OCI-LY1 (cell line): ENCODE measurements at regions not wholly inside any gene's neighbourhood (a gene's known extent, or its start where the extent isn't known, plus 50 kb on each side); places are given as distances from the start of the nearest gene placed in this dataset.

Source experiments
- H2AFZ ChIP-seq: fragments of 200-600 bp; sonication (generic), shearing (Covaris generic); 2 replicates; pipeline ENCODE4 v1.6.0; 2014; ENCODE audit warnings: antibody characterized with exemption, mild to moderate bottlenecking, low read length
- H3F3A ChIP-seq: fragments of 200-600 bp; sonication (generic), shearing (Covaris generic); 2 replicates; pipeline ENCODE4 v1.6.0; 2014; ENCODE audit warnings: mild to moderate bottlenecking, antibody characterized with exemption, low read length, moderate library complexity; ENCODE audit not compliant: insufficient read depth
- H3K27ac ChIP-seq: fragments of 200-600 bp; sonication (generic); 2 replicates; pipeline ENCODE4 v1.5.1; 2014; ENCODE audit warnings: low read length, mixed run types, mild to moderate bottlenecking, low read depth; ENCODE audit not compliant: poor library complexity, severe bottlenecking
- H3K27me3 ChIP-seq: fragments of 200-600 bp; sonication (generic); 2 replicates; pipeline ENCODE4 v1.6.0; 2014; ENCODE audit warnings: antibody characterized with exemption, mild to moderate bottlenecking, low read length, moderate library complexity; ENCODE audit not compliant: insufficient read depth
- H3K36me3 ChIP-seq: fragments of 200-600 bp; sonication (generic); 2 replicates; pipeline ENCODE4 v1.6.1; 2014; ENCODE audit warnings: mild to moderate bottlenecking, antibody characterized with exemption, low read length, moderate library complexity, mixed read lengths; ENCODE audit not compliant: insufficient read depth
- H3K4me1 ChIP-seq: fragments of 200-600 bp; sonication (generic); 2 replicates; pipeline ENCODE4 v1.5.1; 2014; ENCODE audit warnings: mild to moderate bottlenecking, low read length, moderate library complexity; ENCODE audit not compliant: insufficient read depth, severe bottlenecking
- H3K4me2 ChIP-seq: fragments of 200-600 bp; sonication (generic), shearing (Covaris generic); 2 replicates; pipeline ENCODE4 v1.6.1; 2014; ENCODE audit warnings: low read length
- H3K4me3 ChIP-seq: fragments of 200-600 bp; sonication (generic); 2 replicates; pipeline ENCODE4 v1.5.1; 2014; ENCODE audit warnings: low read length, low read depth, mild to moderate bottlenecking, mixed read lengths; ENCODE audit not compliant: poor library complexity, severe bottlenecking
- H3K79me2 ChIP-seq: fragments of 200-600 bp; shearing (Covaris generic); 2 replicates; pipeline ENCODE4 v1.6.1; 2016; ENCODE audit warnings: mixed run types, low read length, mixed read lengths; ENCODE audit not compliant: insufficient read depth
- H3K9ac ChIP-seq: fragments of 200-600 bp; sonication (generic), shearing (Covaris generic); 2 replicates; pipeline ENCODE4 v1.6.1; 2014; ENCODE audit warnings: mild to moderate bottlenecking, low read length, mixed read lengths
- H3K9me2 ChIP-seq: fragments of 200-600 bp; sonication (generic), shearing (Covaris generic); 2 replicates; pipeline ENCODE4 v1.6.1; 2014; ENCODE audit warnings: low read depth, mild to moderate bottlenecking, low read length, mixed read lengths
- H3K9me3 ChIP-seq: fragments of 200-600 bp; shearing (Covaris generic); 2 replicates; pipeline ENCODE4 v1.6.1; 2014; ENCODE audit warnings: low read length, mixed read lengths
- H4K20me1 ChIP-seq: fragments of 200-600 bp; sonication (generic), shearing (Covaris generic); 2 replicates; pipeline ENCODE4 v1.6.0; 2016; ENCODE audit warnings: mild to moderate bottlenecking, low read length; ENCODE audit not compliant: insufficient read depth
- CTCF ChIP-seq: fragments of 200-600 bp; sonication (generic), shearing (Covaris generic); IDR thresholded peaks from 2 replicates; pipeline ENCODE4 v1.5.1; 2017; ENCODE audit warnings: mild to moderate bottlenecking, antibody characterized with exemption, low read length, moderate library complexity, mixed read lengths
- EZH2 ChIP-seq: fragments of 200-600 bp; sonication (generic), shearing (Covaris generic); IDR thresholded peaks from 2 replicates; pipeline ENCODE4 v1.8.0; 2017; ENCODE audit warnings: borderline replicate concordance, mixed run types, mild to moderate bottlenecking, antibody characterized with exemption, low read length, moderate library complexity, mixed read lengths

- no peaks in the 10 kb centered on the region for H3K9me2 ChIP-seq
- no peaks in the 10 kb centered on the region for H4K20me1 ChIP-seq
- H3K36me3 ChIP-seq: no peaks in the 10 kb centered on the region
- no peaks in the 10 kb centered on the region for H3K4me1 ChIP-seq
- TF ChIP-seq EZH2 (no peak), CTCF (no peak)
- H3K27me3 ChIP-seq: no peaks in the 10 kb centered on the region
- no peaks in the 10 kb centered on the region for H3F3A ChIP-seq
- H3K4me2 ChIP-seq: no peak overlapping the region
- no peak overlapping the region for H3K4me3 ChIP-seq
- no peak overlapping the region for H3K9ac ChIP-seq
- H3K9me3 ChIP-seq: no peaks in the 10 kb centered on the region
- H2AFZ ChIP-seq: no peak overlapping the region
- no peak overlapping the region for H3K27ac ChIP-seq
- H3K79me2 ChIP-seq: no peaks in the 10 kb centered on the region
These were observed 273.1 kb downstream of the HAO1 start for GRCh38 chr20:7667194-7667593.

GRCh38 chr20:7672571-7672970, 267.7 kb downstream of the HAO1 start:
- Histone ChIP-seq H3K4me1 (no peaks in the 10 kb centered on the region), H3F3A (no peaks in the 10 kb centered on the region), H3K27ac (no peak overlapping the region), H3K4me2 (no peak overlapping the region), H3K36me3 (no peaks in the 10 kb centered on the region), H3K4me3 (no peak overlapping the region), H3K9me2 (no peaks in the 10 kb centered on the region), H4K20me1 (no peaks in the 10 kb centered on the region), H3K9ac (no peak overlapping the region), H2AFZ (no peak overlapping the region), H3K27me3 (no peaks in the 10 kb centered on the region), H3K9me3 (no peaks in the 10 kb centered on the region), H3K79me2 (no peaks in the 10 kb centered on the region)
- no peak for TF ChIP-seq CTCF
- no peak for TF ChIP-seq EZH2

- H2AFZ ChIP-seq: no peak overlapping the region
- no peaks in the 10 kb centered on the region for H3F3A ChIP-seq
- H3K9ac ChIP-seq: no peak overlapping the region
- no peak overlapping the region for H3K27ac ChIP-seq
- H3K4me1 ChIP-seq: no peaks in the 10 kb centered on the region
- no peaks in the 10 kb centered on the region for H3K36me3 ChIP-seq
- H3K4me3 ChIP-seq: no peak overlapping the region
- no peaks in the 10 kb centered on the region for H3K9me2 ChIP-seq
- H3K79me2 ChIP-seq: no peaks in the 10 kb centered on the region
- no peaks in the 10 kb centered on the region for H3K9me3 ChIP-seq
- H4K20me1 ChIP-seq: no peaks in the 10 kb centered on the region
- no peak overlapping the region for H3K4me2 ChIP-seq
- H3K27me3 ChIP-seq: no peaks in the 10 kb centered on the region
- TF ChIP-seq CTCF: no peak
- TF ChIP-seq EZH2: no peak
These were observed 266.4 kb downstream of the HAO1 start for GRCh38 chr20:7673841-7674240.
